Astrocyte (in vitro differentiated cells and primary cell): ENCODE measurements at regions not wholly inside any gene's neighbourhood (a gene's known extent, or its start where the extent isn't known, plus 50 kb on each side); places are given as distances from the start of the nearest gene placed in this dataset.

Experiments
- CTCF ChIP-seq: IDR thresholded peaks from 2 replicates; pipeline ENCODE4 v1.5.1; 2011; ENCODE audit warnings: low read depth, mild to moderate bottlenecking, inconsistent platforms, low read length, moderate library complexity; ENCODE audit not compliant: insufficient read depth
- EZH2 ChIP-seq: IDR thresholded peaks from 2 replicates; pipeline ENCODE4 v1.6.1; 2012; ENCODE audit warnings: mild to moderate bottlenecking, low read length, inconsistent platforms; ENCODE audit not compliant: insufficient read depth

DNA sequence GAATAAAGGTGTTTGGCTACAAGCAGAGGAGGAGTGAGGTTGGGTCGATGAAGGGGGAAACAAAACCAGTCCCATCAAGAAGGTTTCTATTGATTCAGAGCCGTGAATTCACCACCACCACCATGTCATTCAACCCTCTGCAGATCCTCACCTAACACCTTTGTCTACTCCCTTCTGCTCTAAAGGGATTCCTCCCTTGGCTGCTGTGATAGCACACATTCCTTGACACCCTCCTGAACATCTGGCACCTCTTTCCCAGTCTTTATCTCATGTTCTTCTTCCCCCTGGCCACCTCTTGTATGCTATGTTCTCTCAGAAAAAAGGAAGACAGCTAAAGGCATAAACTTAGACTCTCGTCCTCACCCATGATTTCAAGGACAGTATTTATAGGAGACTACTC is 318.0 kb downstream of the GPAM start:
- no peak for TF ChIP-seq CTCF
- TF ChIP-seq EZH2, result no peak
